ENCODE measurements at regions not wholly inside any gene's neighbourhood (a gene's known extent, or its start where the extent isn't known, plus 50 kb on each side); places are given as distances from the start of the nearest gene placed in this dataset.

DNA sequence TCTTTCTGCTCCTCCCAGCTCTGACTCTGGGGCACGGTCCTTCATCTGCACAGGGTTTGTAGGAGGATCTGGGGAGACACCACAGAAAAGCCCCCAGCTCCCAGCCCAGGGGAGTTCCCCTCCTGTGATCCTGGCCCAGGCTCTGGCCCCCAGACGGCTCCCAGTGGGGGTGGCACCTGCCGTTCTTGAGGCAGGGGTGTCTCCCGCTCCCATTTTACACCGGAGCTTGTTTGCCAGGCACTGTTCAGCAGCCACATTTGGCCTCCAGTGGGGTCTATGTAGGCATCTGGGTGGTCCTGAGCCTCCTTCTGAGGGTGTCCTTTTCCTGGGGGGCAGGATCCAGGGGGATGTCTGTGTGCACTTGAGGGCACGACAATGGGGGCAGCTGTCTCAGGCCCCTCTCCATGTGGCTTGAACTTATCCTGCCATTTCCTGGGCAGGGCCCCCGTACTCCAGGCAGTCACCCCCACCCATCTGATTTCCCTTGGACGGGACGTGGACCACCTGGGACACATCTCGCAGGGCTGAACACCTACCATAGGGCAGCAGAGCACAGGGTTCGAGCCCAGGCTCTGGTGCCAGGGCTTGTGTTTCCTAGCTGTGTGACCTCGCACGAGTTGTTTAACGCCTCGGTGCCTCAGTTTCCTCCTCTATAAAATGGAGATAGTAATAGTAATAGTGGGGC is 275.0 kb upstream of the MVB12B start:
- no peaks in the 10 kb centered on the region for H3K4me1 ChIP-seq (ENCODE audit: control insufficient read depth in 2 of 2, insufficient read depth in 2 of 2, low read length in 2 of 2)
- peaks cover 0 to 11% of the 10 kb centered on the region in 2 donors for H3K27me3 ChIP-seq (ENCODE audit: control insufficient read depth in 2 of 2, insufficient read depth in 1 of 2, low read length in 1 of 2)
- no peak overlapping the region for H3K4me3 ChIP-seq (ENCODE audit: low read length in 2 of 2)
- no peak overlapping the region for H3K27ac ChIP-seq (ENCODE audit: low read depth in 1 of 2, low read length in 1 of 2)
- H3K9me3 ChIP-seq (ENCODE audit: control insufficient read depth in 2 of 2, insufficient read depth in 1 of 2, low read length in 1 of 2) = no peaks in the 10 kb centered on the region
- H3K36me3 ChIP-seq (ENCODE audit: control insufficient read depth in 2 of 2, insufficient read depth in 2 of 2, low read length in 1 of 2) = no peaks in the 10 kb centered on the region
- WGBS = 89% methylated on average over 15 of the region's 15 CpGs
- DNase-seq (ENCODE audit: low read depth in 6 of 9, low spot score in 9 of 9) = no peak

DNA sequence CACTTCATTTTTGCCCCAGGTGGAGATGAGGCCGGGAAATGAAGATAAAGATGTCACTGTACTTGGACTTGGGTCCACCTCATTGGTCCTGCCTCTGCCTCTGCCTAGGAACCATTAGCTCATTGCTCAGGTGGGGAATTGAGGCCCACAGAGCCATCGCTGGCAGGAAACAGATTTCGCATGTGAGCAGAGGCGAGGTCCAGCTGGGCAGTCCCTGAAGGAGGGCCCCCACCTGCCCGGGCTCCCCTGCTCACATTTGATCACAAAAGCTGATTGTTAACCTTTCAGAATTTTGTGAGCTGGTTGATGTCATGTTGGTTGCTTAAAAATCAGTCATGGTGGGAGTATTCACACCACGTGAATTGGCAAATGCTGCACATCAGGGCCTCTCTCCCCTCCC is 273.8 kb upstream of the MVB12B start:
- no peak for DNase-seq (ENCODE audit: low read depth in 6 of 9, low spot score in 9 of 9)
- Histone ChIP-seq H3K27me3 (ENCODE audit: control insufficient read depth in 2 of 2, insufficient read depth in 1 of 2, low read length in 1 of 2) (peaks cover 0 to 14% of the 10 kb centered on the region in 2 donors), H3K4me3 (ENCODE audit: low read length in 2 of 2) (no peak overlapping the region)

DNA sequence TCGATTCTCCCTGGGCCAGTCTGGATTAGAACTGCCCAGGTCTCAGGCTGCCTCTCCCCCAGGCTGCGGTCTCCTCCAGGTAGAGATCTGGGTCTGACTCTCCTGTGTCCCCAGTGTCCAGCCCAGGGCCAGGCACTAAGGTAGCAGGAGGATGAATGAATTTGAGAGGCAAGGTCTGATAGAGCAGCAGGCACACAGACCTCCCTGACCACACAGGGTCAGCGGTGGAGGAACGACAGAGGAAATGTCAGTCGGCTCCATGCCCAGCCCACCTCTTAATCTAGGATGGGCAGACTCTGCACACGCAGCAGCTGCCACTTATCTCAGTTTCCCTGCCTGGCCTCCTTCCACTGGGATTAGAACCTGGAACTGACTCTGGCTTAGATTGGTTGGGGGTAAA is 272.7 kb upstream of the MVB12B start:
- H3K36me3 ChIP-seq (ENCODE audit: control insufficient read depth in 2 of 2, insufficient read depth in 2 of 2, low read length in 1 of 2) = no peaks in the 10 kb centered on the region
- no peaks in the 10 kb centered on the region for H3K9me3 ChIP-seq (ENCODE audit: control insufficient read depth in 2 of 2, insufficient read depth in 1 of 2, low read length in 1 of 2)
- peaks cover 0 to 15% of the 10 kb centered on the region in 2 donors for H3K27me3 ChIP-seq (ENCODE audit: control insufficient read depth in 2 of 2, insufficient read depth in 1 of 2, low read length in 1 of 2)
- no peak for DNase-seq (ENCODE audit: low read depth in 6 of 9, low spot score in 9 of 9)
- H3K27ac ChIP-seq (ENCODE audit: low read depth in 1 of 2, low read length in 1 of 2) = no peak overlapping the region
- no peak overlapping the region for H3K4me3 ChIP-seq (ENCODE audit: low read length in 2 of 2)
- 52% methylated on average over 6 of the region's 6 CpGs for WGBS
- H3K4me1 ChIP-seq (ENCODE audit: control insufficient read depth in 2 of 2, insufficient read depth in 2 of 2, low read length in 2 of 2) = no peaks in the 10 kb centered on the region

More for the DNA sequence above, 273.8 kb upstream of the MVB12B start:
- 89% methylated on average over 6 of the region's 6 CpGs for WGBS
- H3K36me3 ChIP-seq (ENCODE audit: control insufficient read depth in 2 of 2, insufficient read depth in 2 of 2, low read length in 1 of 2) = no peaks in the 10 kb centered on the region
- no peaks in the 10 kb centered on the region for H3K4me1 ChIP-seq (ENCODE audit: control insufficient read depth in 2 of 2, insufficient read depth in 2 of 2, low read length in 2 of 2)
- H3K9me3 ChIP-seq (ENCODE audit: control insufficient read depth in 2 of 2, insufficient read depth in 1 of 2, low read length in 1 of 2) = no peaks in the 10 kb centered on the region
- no peak overlapping the region for H3K27ac ChIP-seq (ENCODE audit: low read depth in 1 of 2, low read length in 1 of 2)

DNA sequence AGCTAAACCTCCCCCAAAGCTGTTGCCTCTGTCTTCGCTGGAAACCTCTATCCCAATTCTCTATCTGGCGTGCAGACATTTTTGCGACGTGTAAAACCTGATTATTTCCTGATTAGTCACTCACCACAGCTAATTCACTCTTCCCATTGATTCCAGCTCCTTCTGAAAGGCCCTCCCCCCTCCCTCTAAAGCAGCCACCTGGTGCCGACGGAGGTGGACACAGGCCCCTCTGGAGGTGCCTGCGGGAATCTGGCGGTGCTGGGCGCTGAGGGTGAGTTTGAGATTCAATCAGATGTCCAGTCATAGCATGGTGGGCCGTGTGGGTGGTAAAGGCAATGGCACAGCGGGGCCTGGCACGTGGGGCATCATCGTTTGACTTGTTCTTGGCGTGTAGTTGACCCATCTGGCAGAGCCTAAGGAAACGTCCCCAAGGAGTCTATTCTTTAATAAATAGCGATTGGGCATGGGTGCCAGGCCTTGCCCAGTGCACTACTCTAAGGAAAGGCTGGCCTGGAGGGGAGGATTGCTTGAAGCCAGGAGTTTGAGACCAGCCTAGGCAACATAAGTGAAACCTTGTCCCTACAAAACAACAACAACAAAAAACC is 271.1 kb upstream of the MVB12B start:
- 84% methylated on average over 16 of the region's 16 CpGs for WGBS
- H3K4me3 ChIP-seq (ENCODE audit: low read length in 2 of 2) = no peak overlapping the region
- no peak overlapping the region for H3K27ac ChIP-seq (ENCODE audit: low read depth in 1 of 2, low read length in 1 of 2)
- no peak for DNase-seq (ENCODE audit: low read depth in 6 of 9, low spot score in 9 of 9)
- peaks cover 0 to 22% of the 10 kb centered on the region in 2 donors for H3K27me3 ChIP-seq (ENCODE audit: control insufficient read depth in 2 of 2, insufficient read depth in 1 of 2, low read length in 1 of 2)
- H3K4me1 ChIP-seq (ENCODE audit: control insufficient read depth in 2 of 2, insufficient read depth in 2 of 2, low read length in 2 of 2) = no peaks in the 10 kb centered on the region
- H3K9me3 ChIP-seq (ENCODE audit: control insufficient read depth in 2 of 2, insufficient read depth in 1 of 2, low read length in 1 of 2) = no peaks in the 10 kb centered on the region
- H3K36me3 ChIP-seq (ENCODE audit: control insufficient read depth in 2 of 2, insufficient read depth in 2 of 2, low read length in 1 of 2) = no peaks in the 10 kb centered on the region

DNA sequence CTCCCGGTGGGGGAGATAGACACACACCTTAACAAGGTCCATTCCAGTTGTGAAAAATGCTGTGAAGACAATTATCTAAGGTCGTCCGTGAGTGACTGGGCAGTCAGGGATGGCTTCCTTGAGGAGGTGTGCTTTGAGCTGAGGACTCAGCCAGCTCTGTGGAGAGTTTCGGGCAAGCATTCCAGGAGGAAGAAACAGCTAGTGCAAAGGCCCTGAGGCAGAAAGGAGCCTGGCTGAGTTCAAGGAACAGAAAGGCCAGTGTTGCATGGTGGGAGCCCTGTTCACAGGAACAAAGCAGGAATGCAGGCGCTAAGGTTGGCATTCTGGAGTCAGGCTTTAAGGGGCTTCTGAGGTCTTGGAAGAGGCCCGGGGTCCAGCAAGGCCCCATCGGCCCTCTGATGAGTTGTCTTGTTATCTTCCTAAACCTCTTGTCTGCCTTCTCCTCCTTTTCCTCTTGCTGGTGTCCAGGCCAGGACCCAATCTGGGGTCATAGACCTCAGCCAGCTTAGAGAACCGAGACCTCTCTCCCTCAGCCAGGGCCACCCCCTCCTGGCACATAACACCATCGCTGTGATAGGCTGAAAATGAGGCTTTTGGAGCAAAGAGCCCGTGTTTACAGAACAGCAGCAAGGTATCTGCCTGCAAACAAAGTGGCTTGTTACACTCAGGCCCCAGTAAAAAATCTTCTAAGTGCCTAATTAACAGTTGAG is 270.2 kb upstream of the MVB12B start:
- no peaks in the 10 kb centered on the region for H3K36me3 ChIP-seq (ENCODE audit: control insufficient read depth in 2 of 2, insufficient read depth in 2 of 2, low read length in 1 of 2)
- DNase-seq (ENCODE audit: low read depth in 6 of 9, low spot score in 9 of 9) = no peak
- H3K4me3 ChIP-seq (ENCODE audit: low read length in 2 of 2) = no peak overlapping the region
- H3K9me3 ChIP-seq (ENCODE audit: control insufficient read depth in 2 of 2, insufficient read depth in 1 of 2, low read length in 1 of 2) = no peaks in the 10 kb centered on the region
- H3K27me3 ChIP-seq (ENCODE audit: control insufficient read depth in 2 of 2, insufficient read depth in 1 of 2, low read length in 1 of 2) = peaks cover 0 to 22% of the 10 kb centered on the region in 2 donors
- no peaks in the 10 kb centered on the region for H3K4me1 ChIP-seq (ENCODE audit: control insufficient read depth in 2 of 2, insufficient read depth in 2 of 2, low read length in 2 of 2)
- WGBS = 89% methylated on average over 10 of the region's 10 CpGs
- H3K27ac ChIP-seq (ENCODE audit: low read depth in 1 of 2, low read length in 1 of 2) = no peak overlapping the region

DNA sequence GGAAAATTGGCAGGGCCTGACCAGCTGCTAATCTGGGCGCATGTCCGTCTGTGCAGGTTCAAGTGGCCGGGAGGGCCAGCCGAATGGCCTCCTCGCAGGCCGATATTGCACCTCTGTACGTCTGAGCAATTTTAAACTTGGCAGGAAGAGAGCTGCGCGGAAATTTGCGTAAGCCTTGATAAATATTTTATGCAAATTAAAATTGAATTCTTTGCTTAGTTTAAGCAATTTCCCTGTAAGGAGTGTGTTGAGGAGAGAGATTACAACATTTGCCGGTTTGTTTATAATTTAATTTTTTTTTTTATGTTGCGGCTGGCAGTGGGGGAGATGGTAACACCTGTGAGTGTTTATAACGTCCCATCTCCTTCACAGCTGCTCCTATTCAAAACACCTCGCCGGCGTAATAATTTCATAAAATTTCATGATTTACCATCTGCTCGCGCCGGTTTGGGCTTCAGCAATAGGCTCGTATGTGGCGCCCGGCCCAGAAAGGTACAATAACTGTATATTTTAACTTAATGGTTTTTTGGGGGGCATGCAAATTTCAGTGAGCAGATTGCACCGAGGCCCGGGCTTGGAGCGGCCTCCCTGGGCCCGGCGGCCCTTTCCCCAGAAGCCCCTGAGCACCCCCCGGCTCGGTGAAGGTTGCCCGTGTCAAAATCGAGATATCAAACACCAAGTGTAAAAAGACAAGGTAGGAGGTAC is 269.4 kb upstream of the MVB12B start:
- Histone ChIP-seq H3K4me3 (ENCODE audit: low read length in 2 of 2) (no peak overlapping the region), H3K27ac (ENCODE audit: low read depth in 1 of 2, low read length in 1 of 2) (no peak overlapping the region), H3K27me3 (ENCODE audit: control insufficient read depth in 2 of 2, insufficient read depth in 1 of 2, low read length in 1 of 2) (peaks cover 0 to 22% of the 10 kb centered on the region in 2 donors), H3K36me3 (ENCODE audit: control insufficient read depth in 2 of 2, insufficient read depth in 2 of 2, low read length in 1 of 2) (no peaks in the 10 kb centered on the region), H3K4me1 (ENCODE audit: control insufficient read depth in 2 of 2, insufficient read depth in 2 of 2, low read length in 2 of 2) (no peaks in the 10 kb centered on the region), H3K9me3 (ENCODE audit: control insufficient read depth in 2 of 2, insufficient read depth in 1 of 2, low read length in 1 of 2) (no peaks in the 10 kb centered on the region)
- 92% methylated on average over 31 of the region's 31 CpGs for WGBS
- no peak for DNase-seq (ENCODE audit: low read depth in 6 of 9, low spot score in 9 of 9)

DNA sequence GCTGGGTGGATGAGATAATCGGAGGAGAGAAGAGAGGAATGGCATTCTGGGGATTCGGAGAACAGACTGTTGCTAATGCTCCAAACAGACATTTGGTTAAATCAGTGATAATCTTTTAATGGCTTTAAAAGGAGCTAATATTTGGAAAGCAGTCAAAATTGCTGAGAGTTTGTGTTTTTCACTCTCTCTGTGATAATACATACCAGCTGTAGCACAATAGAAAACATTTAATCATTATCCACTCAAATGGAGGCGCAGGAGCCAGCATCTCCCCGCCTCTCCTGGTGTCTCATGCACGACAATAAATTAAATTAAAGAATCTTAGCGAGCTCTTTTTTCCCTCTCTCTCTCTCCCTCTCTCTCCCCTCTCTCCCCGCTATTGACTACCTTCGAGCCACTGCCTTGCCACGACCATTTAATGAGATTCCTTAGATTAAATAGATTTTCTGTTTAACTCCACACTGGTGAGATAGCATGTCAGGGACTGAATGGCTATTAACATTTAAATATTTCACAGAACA is 268.6 kb upstream of the MVB12B start:
- Histone ChIP-seq H3K4me1 (ENCODE audit: control insufficient read depth in 2 of 2, insufficient read depth in 2 of 2, low read length in 2 of 2) (no peaks in the 10 kb centered on the region), H3K9me3 (ENCODE audit: control insufficient read depth in 2 of 2, insufficient read depth in 1 of 2, low read length in 1 of 2) (no peaks in the 10 kb centered on the region), H3K27me3 (ENCODE audit: control insufficient read depth in 2 of 2, insufficient read depth in 1 of 2, low read length in 1 of 2) (peaks cover 0 to 22% of the 10 kb centered on the region in 2 donors), H3K36me3 (ENCODE audit: control insufficient read depth in 2 of 2, insufficient read depth in 2 of 2, low read length in 1 of 2) (no peaks in the 10 kb centered on the region), H3K27ac (ENCODE audit: low read depth in 1 of 2, low read length in 1 of 2) (no peak overlapping the region), H3K4me3 (ENCODE audit: low read length in 2 of 2) (no peak overlapping the region)
- WGBS = 82% methylated on average over 9 of the region's 9 CpGs
- DNase-seq (ENCODE audit: low read depth in 6 of 9, low spot score in 9 of 9) = no peak

DNA sequence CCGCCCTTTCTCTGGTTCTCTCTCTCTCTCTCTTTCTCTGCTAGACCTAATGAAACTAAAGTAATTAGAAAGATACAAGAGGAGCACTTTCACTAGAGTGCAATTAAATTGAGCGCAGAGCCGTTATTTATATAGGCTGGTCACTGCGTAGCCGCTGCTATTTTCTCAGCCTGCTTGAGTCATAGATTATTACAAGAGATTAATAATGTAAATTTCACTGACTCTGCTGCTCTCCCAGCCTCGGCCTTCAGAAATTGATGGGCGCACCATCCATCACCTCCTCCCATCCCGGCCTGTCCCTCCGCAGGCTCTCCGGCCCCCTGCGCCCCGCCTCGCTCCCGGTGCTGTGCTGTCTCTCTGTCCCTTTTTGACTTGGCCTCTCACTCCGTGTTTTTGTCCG is 268.0 kb upstream of the MVB12B start:
- 83% methylated on average over 16 of the region's 16 CpGs for WGBS
- Histone ChIP-seq H3K36me3 (ENCODE audit: control insufficient read depth in 2 of 2, insufficient read depth in 2 of 2, low read length in 1 of 2) (no peaks in the 10 kb centered on the region), H3K27ac (ENCODE audit: low read depth in 1 of 2, low read length in 1 of 2) (no peak overlapping the region), H3K9me3 (ENCODE audit: control insufficient read depth in 2 of 2, insufficient read depth in 1 of 2, low read length in 1 of 2) (no peaks in the 10 kb centered on the region), H3K27me3 (ENCODE audit: control insufficient read depth in 2 of 2, insufficient read depth in 1 of 2, low read length in 1 of 2) (peaks cover 0 to 18% of the 10 kb centered on the region in 2 donors), H3K4me3 (ENCODE audit: low read length in 2 of 2) (no peak overlapping the region), H3K4me1 (ENCODE audit: control insufficient read depth in 2 of 2, insufficient read depth in 2 of 2, low read length in 2 of 2) (no peaks in the 10 kb centered on the region)
- DNase-seq (ENCODE audit: low read depth in 6 of 9, low spot score in 9 of 9) = no peak
